Trophoblast cell (in vitro differentiated cells and primary cell): ENCODE measurements at regions not wholly inside any gene's neighbourhood (a gene's known extent, or its start where the extent isn't known, plus 50 kb on each side); places are given as distances from the start of the nearest gene placed in this dataset.

Experiments used
- DNase-seq, 2 donors: peaks; one replicate each; pipeline ENCODE4 v3.0.0-alpha.2; 2016
- H2AFZ ChIP-seq: 2 replicates; pipeline ENCODE4 v1.6.1; 2013; ENCODE audit warnings: low read length, moderate library complexity, mild to moderate bottlenecking; ENCODE audit not compliant: insufficient read depth, poor library complexity
- H2AK5ac ChIP-seq: 2 replicates; pipeline ENCODE4 v1.6.1; 2013; ENCODE audit warnings: mild to moderate bottlenecking, low read length
- H2BK120ac ChIP-seq: 2 replicates; pipeline ENCODE4 v1.6.1; 2013; ENCODE audit warnings: low read length, mild to moderate bottlenecking, moderate library complexity; ENCODE audit not compliant: insufficient read depth, poor library complexity
- H2BK12ac ChIP-seq: 2 replicates; pipeline ENCODE4 v1.6.1; 2013; ENCODE audit warnings: mild to moderate bottlenecking, low read length, moderate library complexity
- H2BK5ac ChIP-seq: 2 replicates; pipeline ENCODE4 v1.6.1; 2013; ENCODE audit warnings: low read length, low read depth, moderate library complexity, mild to moderate bottlenecking; ENCODE audit not compliant: poor library complexity
- H3K14ac ChIP-seq: 2 replicates; pipeline ENCODE4 v1.6.1; 2013; ENCODE audit warnings: mild to moderate bottlenecking, low read length
- H3K18ac ChIP-seq: 2 replicates; pipeline ENCODE4 v1.6.1; 2013; ENCODE audit warnings: mild to moderate bottlenecking, low read length
- H3K23ac ChIP-seq: 2 replicates; pipeline ENCODE4 v1.6.1; 2013; ENCODE audit warnings: low read length
- H3K27ac ChIP-seq: 2 replicates; pipeline ENCODE4 v1.5.1; 2013; ENCODE audit warnings: low read depth, mild to moderate bottlenecking, inconsistent platforms, low read length, moderate library complexity
- H3K27me3 ChIP-seq: 2 replicates; pipeline ENCODE4 v1.6.1; 2013; ENCODE audit warnings: inconsistent platforms, mild to moderate bottlenecking, low read length, moderate library complexity; ENCODE audit not compliant: insufficient read depth
- H3K36me3 ChIP-seq, 2 experiments: 1 replicate in 1 of 2; 2 replicates in 1 of 2; pipeline ENCODE4 v1.6.1; 2013; ENCODE audit warnings: low read length in 2 of 2, mild to moderate bottlenecking in 2 of 2, moderate library complexity in 1 of 2; ENCODE audit not compliant: insufficient read depth in 2 of 2, control insufficient read depth in 1 of 2
- H3K4ac ChIP-seq: 2 replicates; pipeline ENCODE4 v1.6.1; 2013; ENCODE audit warnings: low read depth, mild to moderate bottlenecking, low read length, moderate library complexity
- H3K4me1 ChIP-seq, 2 experiments: 1 replicate in 1 of 2; 2 replicates in 1 of 2; pipeline ENCODE4 v1.6.1; 2013; ENCODE audit warnings: low read length in 2 of 2, mild to moderate bottlenecking in 2 of 2, moderate library complexity in 1 of 2; ENCODE audit not compliant: insufficient read depth in 2 of 2, control insufficient read depth in 1 of 2
- H3K4me2 ChIP-seq: 2 replicates; pipeline ENCODE4 v1.6.1; 2013; ENCODE audit warnings: inconsistent platforms, mild to moderate bottlenecking, low read length, moderate library complexity
- H3K4me3 ChIP-seq: 2 replicates; pipeline ENCODE4 v1.5.1; 2013; ENCODE audit warnings: mild to moderate bottlenecking, low read depth, low read length, inconsistent platforms
- H3K79me1 ChIP-seq: one replicate; pipeline ENCODE4 v1.6.1; 2013; ENCODE audit warnings: low read length
- H3K79me2 ChIP-seq: 2 replicates; pipeline ENCODE4 v1.6.1; 2013; ENCODE audit warnings: low read length, mild to moderate bottlenecking; ENCODE audit not compliant: control insufficient read depth, insufficient read depth, poor library complexity
- H3K9ac ChIP-seq: 2 replicates; pipeline ENCODE4 v1.6.1; 2013; ENCODE audit warnings: mild to moderate bottlenecking, low read length
- H3K9me3 ChIP-seq: 2 replicates; pipeline ENCODE4 v1.6.1; 2013; ENCODE audit warnings: low read depth, mild to moderate bottlenecking, control low read depth, inconsistent platforms, low read length; ENCODE audit not compliant: insufficient read depth
- H4K12ac ChIP-seq: 2 replicates; pipeline ENCODE4 v1.6.1; 2013; ENCODE audit warnings: low read depth, mild to moderate bottlenecking, low read length, moderate library complexity
- H4K8ac ChIP-seq: 2 replicates; pipeline ENCODE4 v1.6.1; 2013; ENCODE audit warnings: low read depth, mild to moderate bottlenecking, low read length, moderate library complexity
- H4K91ac ChIP-seq: one replicate; pipeline ENCODE4 v1.6.1; 2013; ENCODE audit warnings: low read depth, mild to moderate bottlenecking, low read length, moderate library complexity
- WGBS: extraction: QIAGEN DNeasy Blood & Tissue Kit; methylation state at CpG from one replicate; pipeline ENCODE4 v1.1.7; 2013; ENCODE audit warnings: missing lambda C conversion rate; ENCODE audit not compliant: insufficient read length, insufficient coverage; ENCODE audit errors: extremely low coverage; 5-methylcytosine and 5-hydroxymethylcytosine counted together

DNA sequence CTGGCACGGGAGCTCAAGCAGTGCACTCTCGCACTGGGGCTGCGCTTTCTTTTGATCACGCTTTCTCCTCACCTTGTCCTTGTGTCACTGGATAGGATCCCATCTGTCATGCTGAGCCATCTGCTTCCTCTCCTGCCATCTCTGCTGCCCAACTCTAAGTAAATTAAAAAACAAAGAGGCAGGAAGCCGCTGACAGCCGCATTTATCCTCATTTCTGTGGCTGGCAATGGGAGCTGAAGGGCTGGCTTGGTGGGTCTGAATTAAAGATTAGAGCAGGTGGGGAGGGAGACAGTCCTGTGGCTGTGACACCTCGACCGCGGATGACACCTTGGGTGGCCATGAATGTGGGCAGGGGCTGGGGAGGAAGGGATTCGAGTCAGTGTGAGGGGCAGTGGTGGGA lies 159.2 kb upstream of the ALDH1B1 start:
- Histone ChIP-seq H2BK5ac (no peak overlapping the region), H3K4me2 (no peak overlapping the region)
- WGBS = no CpG with 5 or more reads among the region's 10 CpGs

DNA sequence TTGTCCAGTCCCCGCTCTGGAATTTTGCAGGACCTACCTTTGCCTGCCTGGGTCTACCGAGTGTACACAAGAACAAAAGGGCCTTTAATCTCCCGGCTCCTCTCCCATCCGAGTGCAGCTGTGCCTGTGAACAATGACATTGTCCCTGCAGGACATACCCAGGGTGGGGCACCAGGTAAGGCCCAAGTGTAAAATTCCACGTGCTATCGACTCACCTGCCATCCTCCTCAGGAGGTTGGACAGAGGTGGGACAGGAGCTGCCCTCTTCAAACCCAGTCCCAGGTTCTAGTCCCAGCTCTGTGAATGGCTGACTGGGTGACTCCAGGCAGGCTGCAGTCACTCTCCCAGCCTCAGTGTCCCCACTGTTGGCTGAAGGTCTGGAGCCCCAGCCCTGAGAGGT lies 159.6 kb upstream of the ALDH1B1 start:
- no peak overlapping the region for H2BK12ac ChIP-seq
- H4K8ac ChIP-seq = no peak overlapping the region
- H3K36me3 ChIP-seq = no peaks in the 10 kb centered on the region

More for the DNA sequence above, 159.2 kb upstream of the ALDH1B1 start:
- H3K27ac ChIP-seq = no peak overlapping the region
- H4K8ac ChIP-seq = no peak overlapping the region
- no peaks in the 10 kb centered on the region for H3K9me3 ChIP-seq
- no peak overlapping the region for H2AFZ ChIP-seq
- H3K18ac ChIP-seq = no peak overlapping the region
- no peak overlapping the region for H4K91ac ChIP-seq
- peaks cover 7% of the 10 kb centered on the region in 2 experiments for H3K4me1 ChIP-seq
- no peak for DNase-seq
- no peak overlapping the region for H3K23ac ChIP-seq
- no peak overlapping the region for H2BK120ac ChIP-seq
- H2BK12ac ChIP-seq = no peak overlapping the region
- H3K36me3 ChIP-seq = no peaks in the 10 kb centered on the region
- no peak overlapping the region for H3K4me3 ChIP-seq
- no peak overlapping the region for H3K4ac ChIP-seq
- no peak overlapping the region for H4K12ac ChIP-seq
- no peak overlapping the region for H3K14ac ChIP-seq
- peaks cover 1% of the 10 kb centered on the region for H3K79me1 ChIP-seq
- H3K27me3 ChIP-seq = no peaks in the 10 kb centered on the region
- peak overlapping the region; percentile 49 for H2AK5ac ChIP-seq
- H3K79me2 ChIP-seq = peaks cover under 1% of the 10 kb centered on the region
- H3K9ac ChIP-seq = no peak overlapping the region

DNA sequence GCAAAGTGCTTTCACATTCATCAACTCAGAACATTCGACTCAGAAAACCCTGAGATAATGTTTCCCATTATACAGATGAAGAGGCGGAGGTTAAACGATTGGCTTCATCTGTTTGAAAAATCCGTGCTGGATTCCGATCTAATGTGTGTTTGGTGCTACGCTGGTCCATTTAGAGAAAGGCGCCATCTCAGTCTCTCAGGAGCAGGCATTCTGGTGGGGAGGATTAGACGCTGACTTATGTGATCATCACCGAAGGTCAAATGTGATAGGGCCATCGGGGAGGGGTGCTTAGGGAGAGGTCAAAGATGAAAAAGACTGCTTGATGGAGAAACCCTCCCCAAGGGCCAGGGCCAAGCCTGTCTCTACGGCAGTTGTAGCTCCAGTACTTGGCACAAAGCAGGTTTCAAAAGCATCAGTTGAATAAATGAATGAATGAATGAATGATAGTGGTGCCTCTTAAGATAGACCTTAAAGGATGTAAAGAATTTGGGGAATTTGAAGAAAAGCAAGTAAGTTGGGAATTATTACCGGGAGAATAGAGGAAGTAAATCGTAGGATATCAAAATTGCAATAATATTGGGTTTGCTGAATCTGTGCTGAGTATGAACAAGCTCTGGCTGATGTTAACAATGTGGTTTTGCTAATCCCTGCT lies 160.6 kb upstream of the SHB start:
- no peak overlapping the region for H3K18ac ChIP-seq
- H4K91ac ChIP-seq = no peak overlapping the region
- H3K79me1 ChIP-seq = peaks cover 16% of the 10 kb centered on the region
- H3K23ac ChIP-seq = no peak overlapping the region
- H3K36me3 ChIP-seq = no peaks in the 10 kb centered on the region
- H3K27ac ChIP-seq = no peak overlapping the region
- H3K4me2 ChIP-seq = no peak overlapping the region
- H3K14ac ChIP-seq = no peak overlapping the region
- no peak overlapping the region for H2AFZ ChIP-seq
- peaks cover 2% of the 10 kb centered on the region for H3K79me2 ChIP-seq
- H4K8ac ChIP-seq = no peak overlapping the region
- DNase-seq = peak in 1 of 2 donors; percentile 23
- 100% methylated on average over 2 of the region's 13 CpGs for WGBS
- H3K4me3 ChIP-seq = no peak overlapping the region
- no peak overlapping the region for H3K4ac ChIP-seq
- H3K9me3 ChIP-seq = no peaks in the 10 kb centered on the region
- H2BK5ac ChIP-seq = no peak overlapping the region
- H2BK12ac ChIP-seq = peak overlapping the region; percentile 60
- no peaks in the 10 kb centered on the region for H3K27me3 ChIP-seq
- H2AK5ac ChIP-seq = no peak overlapping the region
- peaks cover 14 to 22% of the 10 kb centered on the region in 2 experiments for H3K4me1 ChIP-seq
- H3K9ac ChIP-seq = no peak overlapping the region
- no peak overlapping the region for H4K12ac ChIP-seq
- H2BK120ac ChIP-seq = no peak overlapping the region

More for the DNA sequence above, 159.6 kb upstream of the ALDH1B1 start:
- Histone ChIP-seq H3K27ac (no peak overlapping the region), H3K23ac (no peak overlapping the region), H3K14ac (no peak overlapping the region), H2AK5ac (peak overlapping the region; percentile 49), H3K79me1 (peaks cover 6% of the 10 kb centered on the region), H3K4me2 (no peak overlapping the region), H4K12ac (no peak overlapping the region), H2AFZ (no peak overlapping the region), H2BK120ac (no peak overlapping the region), H3K4me1 (peaks cover 10 to 11% of the 10 kb centered on the region in 2 experiments), H4K91ac (no peak overlapping the region), H2BK5ac (no peak overlapping the region), H3K4me3 (no peak overlapping the region), H3K4ac (no peak overlapping the region), H3K79me2 (peaks cover 2% of the 10 kb centered on the region), H3K9ac (no peak overlapping the region), H3K9me3 (no peaks in the 10 kb centered on the region), H3K18ac (no peak overlapping the region), H3K27me3 (no peaks in the 10 kb centered on the region)
- no CpG with 5 or more reads among the region's 6 CpGs for WGBS
- DNase-seq = no peak

DNA sequence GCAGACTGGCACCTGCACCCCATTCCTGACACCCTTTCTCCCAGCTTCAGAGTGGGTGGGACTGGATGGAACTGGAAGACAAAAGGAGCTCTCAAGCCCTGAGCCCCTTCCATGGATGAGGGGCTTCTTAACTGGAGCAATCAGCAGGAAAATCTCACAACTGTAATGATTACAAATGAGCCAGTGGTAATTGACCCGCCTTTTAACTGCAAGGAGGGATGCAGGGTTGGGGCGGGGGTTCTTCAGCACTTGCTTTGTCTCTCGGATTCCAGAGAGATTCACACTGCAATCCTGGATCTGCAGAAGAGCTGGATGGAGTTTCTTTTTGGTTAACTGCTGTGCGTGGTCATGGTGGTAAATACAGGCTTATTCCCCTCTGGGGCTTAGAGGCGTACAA lies 160.1 kb upstream of the SHB start:
- H3K23ac ChIP-seq = no peak overlapping the region
- H2AFZ ChIP-seq = no peak overlapping the region
- H3K4ac ChIP-seq = no peak overlapping the region
- H3K79me1 ChIP-seq = peaks cover 16% of the 10 kb centered on the region
- no peak overlapping the region for H3K18ac ChIP-seq
- H3K9me3 ChIP-seq = no peaks in the 10 kb centered on the region
- H3K4me2 ChIP-seq = no peak overlapping the region
- H2AK5ac ChIP-seq = no peak overlapping the region
- no peak overlapping the region for H2BK5ac ChIP-seq
- peak overlapping the region; percentile 29 for H4K8ac ChIP-seq
- H3K4me1 ChIP-seq = peaks cover 14 to 22% of the 10 kb centered on the region in 2 experiments
- peaks cover 2% of the 10 kb centered on the region for H3K79me2 ChIP-seq
- no peak overlapping the region for H3K14ac ChIP-seq
- H3K4me3 ChIP-seq = no peak overlapping the region
- no peak overlapping the region for H3K27ac ChIP-seq
- WGBS = no CpG with 5 or more reads among the region's 5 CpGs
- H4K91ac ChIP-seq = peak overlapping the region; percentile 38
- H4K12ac ChIP-seq = no peak overlapping the region
- H2BK120ac ChIP-seq = peak overlapping the region; percentile 53
- H2BK12ac ChIP-seq = peak overlapping the region; percentile 50
- DNase-seq = no peak
- no peaks in the 10 kb centered on the region for H3K36me3 ChIP-seq
- H3K27me3 ChIP-seq = no peaks in the 10 kb centered on the region
- no peak overlapping the region for H3K9ac ChIP-seq
